ENCODE measurements at regions not wholly inside any gene's neighbourhood (a gene's known extent, or its start where the extent isn't known, plus 50 kb on each side); places are given as distances from the start of the nearest gene placed in this dataset.

DNA sequence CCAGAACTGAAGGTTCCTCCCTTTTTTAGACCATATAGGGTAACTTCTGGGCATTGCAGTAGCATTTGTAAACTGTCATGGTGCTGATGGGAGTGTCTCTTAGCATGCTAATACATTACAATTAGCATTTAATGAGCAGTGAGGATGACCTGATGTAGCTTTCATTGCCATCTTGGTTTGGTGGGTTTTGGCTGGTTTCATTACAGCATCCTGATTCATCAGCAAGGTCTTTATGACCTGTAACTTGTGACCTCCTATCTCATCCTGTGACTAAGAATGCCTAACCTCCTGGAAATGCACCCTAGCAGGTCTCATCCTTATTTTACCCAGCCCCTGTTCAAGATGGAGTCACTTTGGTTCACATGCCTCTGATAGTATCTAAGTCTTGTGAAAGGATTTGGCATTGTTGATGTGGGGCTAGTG, 159.0 kb downstream of the TMX3 start:
- no peak overlapping the region for H4K91ac ChIP-seq (replicated peaks; ENCODE audit: insufficient read length, low read length)
- no peaks in the 10 kb centered on the region for H3K9me3 ChIP-seq (ENCODE audit: insufficient read depth in 2 of 2, low read depth in 1 of 2, low read length in 1 of 2)
- H3K79me2 ChIP-seq (ENCODE audit: control insufficient read depth in 1 of 2, insufficient read depth in 2 of 2, low read length in 2 of 2): no peaks in the 10 kb centered on the region
- no peak overlapping the region for H3K27ac ChIP-seq (ENCODE audit: low read depth, low read length)
- no peak overlapping the region for H2BK15ac ChIP-seq (ENCODE audit: low read length)
- no peak overlapping the region for H4K8ac ChIP-seq (ENCODE audit: extremely low read depth, insufficient read depth, low read length)
- H2AK5ac ChIP-seq (ENCODE audit: low read depth, low read length): no peak overlapping the region
- ChIA-PET CTCF (ENCODE audit: partially characterized antibody) (no interaction called here), POLR2A (ENCODE audit: partially characterized antibody) (no interaction called here)
- H3K27me3 ChIP-seq (replicated peaks in 1 of 4; ENCODE audit: control insufficient read depth in 3 of 4, extremely low read depth in 1 of 4, insufficient read depth in 3 of 4, low read length in 3 of 4): peaks cover 0 to 1% (median 0%) of the 10 kb centered on the region in 4 experiments; a peak in 1 of 7 replicates
- no peak overlapping the region for H3K9ac ChIP-seq (replicated peaks in 1 of 4; ENCODE audit: extremely low read depth in 1 of 4, low read depth in 3 of 4, low read length in 3 of 4)
- H3K18ac ChIP-seq (ENCODE audit: extremely low read depth, low read length): no peak overlapping the region
- H3K4me3 ChIP-seq (ENCODE audit: extremely low read depth in 1 of 4, insufficient read depth in 2 of 4, low read depth in 3 of 4, low read length in 4 of 4): no peak overlapping the region
- H3K4me1 ChIP-seq (replicated peaks in 1 of 4; ENCODE audit: control insufficient read depth in 3 of 4, insufficient read depth in 4 of 4, low read length in 3 of 4): no peaks in the 10 kb centered on the region; a peak in 1 of 7 replicates
- FAIRE-seq (no peak), DNase-seq (ENCODE audit: low read depth in 1 of 2, low spot score in 2 of 2) (no peak)
- no peaks in the 10 kb centered on the region for H3K36me3 ChIP-seq (ENCODE audit: control insufficient read depth in 2 of 4, insufficient read depth in 4 of 4, low read length in 3 of 4)
- H3K14ac ChIP-seq (ENCODE audit: insufficient read length): no peak overlapping the region
- no peak overlapping the region for H3K23ac ChIP-seq (ENCODE audit: insufficient read length)
- no peak overlapping the region for H2BK12ac ChIP-seq (ENCODE audit: low read depth, low read length)
- no peaks in the 10 kb centered on the region for H3K23me2 ChIP-seq (ENCODE audit: low read depth, low read length)
- no peak overlapping the region for H3K4me2 ChIP-seq (ENCODE audit: insufficient read depth in 1 of 2, low read depth in 2 of 2, low read length in 2 of 2)
- H3K79me1 ChIP-seq (ENCODE audit: low read depth, low read length): no peaks in the 10 kb centered on the region
- H2BK5ac ChIP-seq (ENCODE audit: low read depth, low read length): no peak overlapping the region
- H3K4ac ChIP-seq (replicated peaks; ENCODE audit: insufficient read length, low read depth, low read length): no peak overlapping the region
- H3K56ac ChIP-seq (replicated peaks; ENCODE audit: insufficient read length, low read depth, low read length): no peak overlapping the region
- H2AFZ ChIP-seq (ENCODE audit: low read length): no peak overlapping the region
- H2BK20ac ChIP-seq (ENCODE audit: low read length): no peak overlapping the region
- H2BK120ac ChIP-seq (replicated peaks; ENCODE audit: low read depth, low read length): no peak overlapping the region
- H4K20me1 ChIP-seq (replicated peaks in 1 of 2; ENCODE audit: control insufficient read depth in 1 of 2, insufficient read depth in 2 of 2, low read length in 2 of 2): no peaks in the 10 kb centered on the region
- no peak overlapping the region for H4K5ac ChIP-seq (ENCODE audit: insufficient read length, low read depth, low read length)
- no peak for TF ChIP-seq KDM5A (IDR thresholded peaks at IDR 0.05; ENCODE audit: low read length)
- no peak for TF ChIP-seq TCF12 (IDR thresholded peaks at IDR 0.05; ENCODE audit: low read depth, low read length)
- TF ChIP-seq ZNF274 (IDR thresholded peaks at IDR 0.05; ENCODE audit: borderline replicate concordance, extremely low read depth, low read length): no peak
- TF ChIP-seq SUZ12 (IDR thresholded peaks at IDR 0.05; ENCODE audit: low read length): no peak
- TF ChIP-seq TAF7 (optimal IDR thresholded peaks at IDR 0.05; ENCODE audit: borderline replicate concordance, low read depth, low read length): no peak
- no peak for TF ChIP-seq RXRA (IDR thresholded peaks at IDR 0.05; ENCODE audit: insufficient read depth, low read depth, low read length)
- TF ChIP-seq SIN3A (conservative IDR thresholded peaks at IDR 0.05 in 1 of 2, IDR thresholded peaks at IDR 0.05 in 1 of 2; ENCODE audit: low read depth in 1 of 2, low read length in 2 of 2): no peak
- TF ChIP-seq EGR1 (IDR thresholded peaks at IDR 0.05; ENCODE audit: borderline replicate concordance, low read depth, low read length): no peak
- no peak for TF ChIP-seq CTBP2 (IDR thresholded peaks at IDR 0.05; ENCODE audit: borderline replicate concordance, insufficient read depth, insufficient read length, low read length)
- TF ChIP-seq, protein P1, sequence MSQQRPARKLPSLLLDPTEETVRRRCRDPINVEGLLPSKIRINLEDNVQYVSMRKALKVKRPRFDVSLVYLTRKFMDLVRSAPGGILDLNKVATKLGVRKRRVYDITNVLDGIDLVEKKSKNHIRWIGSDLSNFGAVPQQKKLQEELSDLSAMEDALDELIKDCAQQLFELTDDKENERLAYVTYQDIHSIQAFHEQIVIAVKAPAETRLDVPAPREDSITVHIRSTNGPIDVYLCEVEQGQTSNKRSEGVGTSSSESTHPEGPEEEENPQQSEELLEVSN (IDR thresholded peaks at IDR 0.05): no peak
- TF ChIP-seq YY1 (IDR thresholded peaks at IDR 0.05; ENCODE audit: low read depth, low read length): no peak
- TF ChIP-seq EZH2 (IDR thresholded peaks at IDR 0.05; ENCODE audit: low read depth, low read length, severe bottlenecking): no peak
- TF ChIP-seq CBX5 (IDR thresholded peaks at IDR 0.05; ENCODE audit: low read depth, low read length): no peak
- TF ChIP-seq NANOG (IDR thresholded peaks at IDR 0.05; ENCODE audit: insufficient read depth, low read depth, low read length, poor library complexity, severe bottlenecking): no peak
